HEK293T (cell line): ENCODE measurements at regions not wholly inside any gene's neighbourhood (a gene's known extent, or its start where the extent isn't known, plus 50 kb on each side); places are given as distances from the start of the nearest gene placed in this dataset.

ENCODE experiments used
- CTCF ChIA-PET: fragments of 350-600 bp; formaldehyde crosslinking; extraction: SDS; loops from one replicate; lab custom pipeline; 2021; ENCODE audit warnings: antibody characterized with exemption, inconsistent platforms; lab: Yijun Ruan, JAX
- POLR2A ChIA-PET: fragments of 350-600 bp; formaldehyde crosslinking; extraction: SDS; loops from one replicate; lab custom pipeline; 2020; ENCODE audit warnings: antibody characterized with exemption, inconsistent platforms; lab: Yijun Ruan, JAX
- DNase-seq: peaks from one replicate; pipeline ENCODE4 v3.0.0; 2012; ENCODE audit warnings: mixed read lengths; ENCODE audit errors: extremely low spot score
- ARNT ChIP-seq: fragments of 450-650 bp; IDR thresholded peaks from 2 replicates; pipeline ENCODE4 v1.6.1; 2017; ENCODE audit warnings: mild to moderate bottlenecking
- BHLHE40 ChIP-seq: fragments of 450-650 bp; IDR thresholded peaks from 2 replicates; pipeline ENCODE4 v1.6.1; 2016; ENCODE audit warnings: mild to moderate bottlenecking, moderate library complexity, borderline replicate concordance
- CTBP1 ChIP-seq: fragments of 450-650 bp; IDR thresholded peaks from 2 replicates; pipeline ENCODE4 v1.6.1; 2016; ENCODE audit warnings: borderline replicate concordance
- ELF4 ChIP-seq: fragments of 450-650 bp; IDR thresholded peaks from 2 replicates; pipeline ENCODE4 v1.6.1; 2017; ENCODE audit warnings: antibody characterized with exemption
- FOXA1 ChIP-seq: fragments of 450-650 bp; IDR thresholded peaks from 2 replicates; pipeline ENCODE4 v1.6.1; 2016; ENCODE audit warnings: mild to moderate bottlenecking
- FOXK2 ChIP-seq: fragments of 450-650 bp; IDR thresholded peaks from 2 replicates; pipeline ENCODE4 v1.6.1; 2016; ENCODE audit warnings: mild to moderate bottlenecking
- FOXM1 ChIP-seq: fragments of 450-650 bp; IDR thresholded peaks from 2 replicates; pipeline ENCODE4 v1.6.1; 2017; ENCODE audit warnings: mild to moderate bottlenecking, borderline replicate concordance
- HDGF ChIP-seq: fragments of 450-650 bp; IDR thresholded peaks from 2 replicates; pipeline ENCODE4 v1.6.1; 2017; ENCODE audit warnings: antibody characterized with exemption, borderline replicate concordance
- L3MBTL2 ChIP-seq: fragments of 450-650 bp; conservative IDR thresholded peaks from 2 replicates; pipeline ENCODE4 v1.6.1; 2016; ENCODE audit warnings: mild to moderate bottlenecking
- LEF1 ChIP-seq: fragments of 450-650 bp; IDR thresholded peaks from 2 replicates; pipeline ENCODE4 v1.6.1; 2017; ENCODE audit warnings: mild to moderate bottlenecking, borderline replicate concordance
- NFRKB ChIP-seq: fragments of 450-650 bp; IDR thresholded peaks from 2 replicates; pipeline ENCODE4 v1.6.1; 2016; ENCODE audit warnings: mild to moderate bottlenecking, moderate library complexity
- PKNOX1 ChIP-seq: fragments of 450-650 bp; IDR thresholded peaks from 2 replicates; pipeline ENCODE4 v1.6.1; 2016
- SP1 ChIP-seq: fragments of 450-650 bp; IDR thresholded peaks from 2 replicates; pipeline ENCODE4 v1.6.1; 2017
- SUZ12 ChIP-seq: fragments of 450-650 bp; IDR thresholded peaks from 2 replicates; pipeline ENCODE4 v1.6.1; 2016; ENCODE audit warnings: mild to moderate bottlenecking
- TARDBP ChIP-seq: fragments of 450-650 bp; IDR thresholded peaks from 2 replicates; pipeline ENCODE4 v1.6.1; 2016
- ZNF384 ChIP-seq: fragments of 450-650 bp; IDR thresholded peaks from 2 replicates; pipeline ENCODE4 v1.6.1; 2016

DNA sequence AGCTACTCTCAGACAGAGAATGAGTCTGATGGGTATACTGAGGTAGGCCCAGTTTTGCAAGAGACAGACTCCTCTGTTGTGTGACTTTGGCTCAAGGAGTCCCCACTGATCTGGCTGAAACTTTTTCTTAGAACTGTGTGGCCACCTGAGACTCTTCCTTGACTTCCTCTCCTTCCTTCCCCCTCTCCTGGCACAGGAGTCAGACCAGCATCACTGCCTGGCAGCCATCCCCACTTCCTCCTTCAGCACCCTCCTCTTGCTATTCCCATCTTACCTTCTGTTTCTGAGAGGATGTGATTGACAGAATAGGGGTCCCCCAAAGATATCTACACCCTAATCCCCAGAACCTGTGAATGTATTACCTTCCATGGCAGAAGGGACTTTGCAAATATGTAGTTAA, 351.1 kb downstream of the MN1 start:
- no peak for TF ChIP-seq ELF4
- TF ChIP-seq SP1: no peak
- ChIA-PET POLR2A (no interaction called here), CTCF (no interaction called here)
- DNase-seq: no peak

- TF ChIP-seq HDGF (no peak), NFRKB (no peak), FOXM1 (no peak), SP1 (no peak), FOXA1 (no peak), L3MBTL2 (no peak), TARDBP (no peak), CTBP1 (no peak), LEF1 (no peak), ZNF384 (no peak), SUZ12 (no peak), ARNT (no peak), BHLHE40 (no peak), FOXK2 (no peak)
- ChIA-PET POLR2A (no interaction called here), CTCF (no interaction called here)
- no peak for DNase-seq
Observed at GRCh38 chr22:27452245-27452644, 349.3 kb downstream of the MN1 start.

DNA sequence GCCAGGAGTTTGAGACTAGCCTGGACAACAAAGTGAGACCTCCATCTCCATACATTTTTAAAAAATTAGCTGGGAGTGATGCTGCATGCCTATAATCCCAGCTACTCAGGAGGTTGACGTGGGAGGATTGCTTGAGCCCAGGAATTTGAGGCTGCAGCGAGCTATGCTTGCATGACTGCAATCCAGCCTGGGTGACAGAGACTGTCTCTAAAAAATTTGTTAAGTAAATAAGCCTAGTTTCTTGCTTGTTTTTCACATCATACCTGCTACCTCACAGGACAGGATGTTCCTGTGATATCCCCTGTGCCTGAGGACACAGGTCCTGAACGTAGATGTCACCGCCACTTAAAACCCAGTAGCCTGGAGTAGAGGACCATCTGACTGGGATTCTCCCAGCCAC, 348.6 kb downstream of the MN1 start:
- ChIA-PET CTCF (no interaction called here), POLR2A (no interaction called here)
- TF ChIP-seq CTBP1 (no peak), FOXM1 (no peak), SP1 (no peak), FOXK2 (no peak), HDGF (no peak), NFRKB (no peak), ZNF384 (no peak), L3MBTL2 (no peak), LEF1 (no peak), FOXA1 (no peak)
- no peak for DNase-seq

- CTCF ChIA-PET: no interaction called here
- TF ChIP-seq TARDBP (no peak), ARNT (no peak), HDGF (no peak), SUZ12 (no peak), ELF4 (no peak), NFRKB (no peak), CTBP1 (no peak), SP1 (no peak), FOXK2 (no peak)
- no peak for DNase-seq
- POLR2A ChIA-PET: no interaction called here
Observed at GRCh38 chr22:27453725-27454124, 347.8 kb downstream of the MN1 start.

GRCh38 chr22:27454807-27455450, 346.6 kb downstream of the MN1 start:
- ChIA-PET POLR2A (no interaction called here), CTCF (no interaction called here)
- DNase-seq: no peak
- TF ChIP-seq FOXM1 (no peak), BHLHE40 (no peak), FOXA1 (no peak), PKNOX1 (no peak), SUZ12 (no peak), ZNF384 (no peak), CTBP1 (no peak), LEF1 (no peak), HDGF (no peak), ELF4 (no peak), NFRKB (no peak), ARNT (no peak), SP1 (no peak), L3MBTL2 (no peak), TARDBP (no peak), FOXK2 (no peak)

DNA sequence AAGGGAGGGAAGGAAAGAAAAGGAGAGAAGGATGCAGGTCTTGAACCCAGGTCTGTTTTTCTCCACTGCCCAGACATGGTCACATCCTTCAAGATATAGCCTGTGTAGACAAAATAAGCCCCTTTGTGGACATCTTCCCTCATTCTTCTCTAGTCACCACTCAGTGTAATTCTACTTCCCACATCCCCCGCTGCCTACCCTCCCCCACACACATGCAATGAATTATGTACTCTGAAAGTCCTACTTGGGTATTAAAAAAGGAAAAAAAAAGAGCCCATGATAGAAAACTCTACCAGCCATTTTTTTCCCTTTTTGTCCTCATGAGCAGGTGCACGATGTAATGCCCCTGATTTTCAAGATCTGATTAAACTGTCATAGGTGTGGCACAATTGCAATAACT, 346.0 kb downstream of the MN1 start:
- POLR2A ChIA-PET: no interaction called here
- no peak for TF ChIP-seq ARNT
- no peak for TF ChIP-seq FOXM1
- no peak for TF ChIP-seq BHLHE40
- TF ChIP-seq PKNOX1: no peak
- no peak for TF ChIP-seq FOXA1
- DNase-seq: no peak
- CTCF ChIA-PET: no interaction called here
